Stimulated activated naive CD8-positive, alpha-beta T cell treated with anti-CD3 and anti-CD28 coated beads, Interleukin-15, amount 100 ng/mL, for 72 hours (primary cell): ENCODE measurements at regions not wholly inside any gene's neighbourhood (a gene's known extent, or its start where the extent isn't known, plus 50 kb on each side); places are given as distances from the start of the nearest gene placed in this dataset.

Experiments
- ATAC-seq: fragments of 150-1000 bp; cut with Tn5 transposase; 2 replicates; pipeline ENCODE4 v1.10.0; 2021; ENCODE audit warnings: mild to moderate bottlenecking, moderate library complexity
- DNase-seq, 2 donors: peaks; one replicate each; pipeline ENCODE4 v3.0.0; 2021 to 2022
- H3K27ac Mint-ChIP-seq, 2 donors: one replicate each; pipeline ENCODE4 v1.8.0; 2022; ENCODE audit warnings: mild to moderate bottlenecking in 2 of 2, mixed read lengths in 2 of 2, moderate library complexity in 2 of 2
- H3K27me3 Mint-ChIP-seq: one replicate; pipeline ENCODE4 v1.8.0; 2022; ENCODE audit warnings: mixed read lengths
- H3K4me1 Mint-ChIP-seq: one replicate; pipeline ENCODE4 v1.8.0; 2022; ENCODE audit warnings: mild to moderate bottlenecking, mixed read lengths
- H3K4me3 Mint-ChIP-seq, 2 donors: one replicate each; pipeline ENCODE4 v1.8.0; 2022; ENCODE audit warnings: mild to moderate bottlenecking in 2 of 2, mixed read lengths in 2 of 2, moderate library complexity in 1 of 2
- H3K9me3 Mint-ChIP-seq, 2 donors: one replicate each; pipeline ENCODE4 v1.8.0; 2022; ENCODE audit warnings: mixed read lengths in 2 of 2

DNA sequence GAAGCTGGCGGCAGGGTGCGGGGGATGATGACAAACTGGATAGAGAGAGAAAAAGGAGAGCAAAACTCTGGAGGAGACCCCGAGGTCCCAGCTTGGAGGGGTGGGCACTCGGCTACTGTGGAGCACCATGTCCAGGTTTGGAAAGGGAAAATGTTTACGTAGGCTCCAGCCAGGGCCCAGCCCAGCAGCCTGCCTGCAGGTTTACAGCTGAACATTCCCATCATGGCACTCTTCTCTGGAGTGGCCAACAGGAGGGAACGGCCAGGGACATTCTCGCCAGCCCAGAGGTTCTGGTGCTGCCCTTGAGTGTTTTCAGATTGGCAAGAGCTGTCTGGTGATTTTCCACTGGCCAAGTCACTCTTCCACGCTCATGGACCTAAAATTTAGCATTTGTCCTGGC is 262.9 kb upstream of the TCF4 start:
- Mint-ChIP-seq H3K27me3 (no peaks in the 10 kb centered on the region), H3K27ac (no peak overlapping the region), H3K4me3 (no peak overlapping the region), H3K4me1 (no peaks in the 10 kb centered on the region), H3K9me3 (no peaks in the 10 kb centered on the region)
- DNase-seq (no peak), ATAC-seq (no peak)

GRCh38 chr18:55849391-55849790 is 261.4 kb upstream of the TCF4 start:
- H3K4me3 Mint-ChIP-seq = no peak overlapping the region
- H3K9me3 Mint-ChIP-seq = peaks cover 0 to 1% of the 10 kb centered on the region in 2 donors
- DNase-seq (no peak), ATAC-seq (no peak)
- no peaks in the 10 kb centered on the region for H3K4me1 Mint-ChIP-seq
- H3K27me3 Mint-ChIP-seq = no peaks in the 10 kb centered on the region
- no peak overlapping the region for H3K27ac Mint-ChIP-seq

- H3K9me3 Mint-ChIP-seq = peaks cover 0 to 7% of the 10 kb centered on the region in 2 donors
- DNase-seq = no peak
- no peak overlapping the region for H3K4me3 Mint-ChIP-seq
- no peak for ATAC-seq
- H3K4me1 Mint-ChIP-seq = no peaks in the 10 kb centered on the region
- no peaks in the 10 kb centered on the region for H3K27me3 Mint-ChIP-seq
- no peak overlapping the region for H3K27ac Mint-ChIP-seq
Measured at GRCh38 chr18:55847960-55848359, 260.0 kb upstream of the TCF4 start.

DNA sequence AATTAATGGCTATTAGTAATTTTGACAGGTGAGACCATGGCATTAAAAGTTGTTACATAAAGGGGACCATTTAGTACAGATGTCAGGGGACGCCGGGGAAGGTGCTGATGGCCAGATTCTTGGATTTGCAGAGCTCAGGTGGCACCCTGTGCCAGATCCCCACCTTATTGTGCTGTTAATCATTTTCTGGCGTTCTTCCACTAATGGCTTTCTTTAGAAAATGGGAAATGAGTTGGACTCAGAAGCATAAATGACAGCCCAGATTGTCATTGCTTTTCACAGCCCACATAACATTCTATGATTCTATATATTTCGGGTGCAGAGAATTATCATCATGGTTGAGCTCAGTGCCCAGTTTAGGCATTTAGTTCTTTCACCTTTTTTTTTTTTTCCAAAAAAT is 257.2 kb upstream of the TCF4 start:
- Mint-ChIP-seq H3K4me3 (no peak overlapping the region), H3K4me1 (no peaks in the 10 kb centered on the region), H3K9me3 (peaks cover 0 to 7% of the 10 kb centered on the region in 2 donors), H3K27ac (no peak overlapping the region), H3K27me3 (no peaks in the 10 kb centered on the region)
- DNase-seq (no peak), ATAC-seq (no peak)

- H3K4me3 Mint-ChIP-seq = no peak overlapping the region
- H3K9me3 Mint-ChIP-seq = peaks cover 0 to 7% of the 10 kb centered on the region in 2 donors
- no peaks in the 10 kb centered on the region for H3K27me3 Mint-ChIP-seq
- H3K4me1 Mint-ChIP-seq = no peaks in the 10 kb centered on the region
- no peak for DNase-seq
- no peak overlapping the region for H3K27ac Mint-ChIP-seq
- no peak for ATAC-seq
Measured at GRCh38 chr18:55844382-55844781, 256.4 kb upstream of the TCF4 start.

- no peak overlapping the region for H3K4me3 Mint-ChIP-seq
- ATAC-seq (no peak), DNase-seq (no peak)
- H3K27ac Mint-ChIP-seq = no peak overlapping the region
- peaks cover 6 to 21% of the 10 kb centered on the region in 2 donors for H3K9me3 Mint-ChIP-seq
- H3K4me1 Mint-ChIP-seq = no peaks in the 10 kb centered on the region
- no peaks in the 10 kb centered on the region for H3K27me3 Mint-ChIP-seq
Measured at GRCh38 chr18:55841314-55841713, 253.3 kb upstream of the TCF4 start.

DNA sequence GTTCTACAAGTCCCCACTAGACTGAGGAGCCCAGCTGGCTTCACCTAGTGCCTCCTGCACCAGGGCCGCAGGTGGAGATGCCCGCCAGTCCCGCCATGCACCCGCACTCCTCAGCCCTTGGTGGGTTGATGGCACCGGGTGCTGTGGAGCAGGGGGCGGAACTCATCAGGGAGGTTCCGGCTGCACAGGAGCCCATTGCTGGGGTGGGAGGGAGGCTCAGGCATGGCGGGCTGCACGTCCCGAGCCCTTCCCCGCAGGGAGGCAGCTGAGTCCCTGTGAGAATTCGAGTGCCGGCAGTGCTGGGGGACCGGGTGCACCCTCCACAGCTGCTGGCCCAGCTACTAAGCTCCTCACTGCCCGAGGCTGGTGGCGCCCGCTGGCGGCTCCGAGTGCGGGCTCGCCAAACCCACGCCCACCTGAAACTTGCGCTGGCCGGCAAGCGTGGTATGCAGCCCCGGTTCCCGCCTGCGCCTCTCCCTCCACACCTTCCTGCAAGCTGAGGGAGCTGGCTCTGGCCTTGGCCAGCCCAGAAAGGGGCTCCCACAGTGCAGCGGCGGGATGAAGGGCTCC is 252.7 kb upstream of the TCF4 start:
- ATAC-seq = no peak
- H3K27ac Mint-ChIP-seq = no peak overlapping the region
- H3K27me3 Mint-ChIP-seq = no peaks in the 10 kb centered on the region
- H3K4me3 Mint-ChIP-seq = no peak overlapping the region
- no peaks in the 10 kb centered on the region for H3K4me1 Mint-ChIP-seq
- peaks cover 6 to 21% of the 10 kb centered on the region in 2 donors for H3K9me3 Mint-ChIP-seq
- DNase-seq = no peak

DNA sequence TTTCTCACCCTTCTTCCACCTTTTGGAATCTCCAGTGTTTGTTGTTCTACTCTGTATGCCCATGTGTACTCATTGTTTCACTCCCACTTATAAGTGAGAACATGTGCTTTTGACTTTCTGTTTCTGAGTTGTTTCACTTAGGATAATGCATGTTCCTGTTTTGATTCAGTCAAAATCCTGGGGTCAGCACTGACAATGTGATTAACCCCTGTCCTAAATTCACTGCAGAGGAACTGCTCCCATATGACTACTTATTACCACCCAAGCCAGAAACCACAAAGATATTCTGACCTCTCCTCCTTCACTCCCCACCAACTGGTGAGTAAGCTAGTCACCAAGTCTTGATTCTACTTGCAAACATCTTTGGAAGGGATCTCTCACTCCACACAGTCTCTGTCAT is 251.4 kb upstream of the TCF4 start:
- Mint-ChIP-seq H3K27me3 (no peaks in the 10 kb centered on the region), H3K4me3 (no peak overlapping the region), H3K9me3 (peaks cover 6 to 19% of the 10 kb centered on the region in 2 donors), H3K27ac (no peak overlapping the region), H3K4me1 (no peaks in the 10 kb centered on the region)
- no peak for ATAC-seq
- no peak for DNase-seq

- no peak overlapping the region for H3K4me3 Mint-ChIP-seq
- H3K27ac Mint-ChIP-seq = no peak overlapping the region
- H3K4me1 Mint-ChIP-seq = no peaks in the 10 kb centered on the region
- no peaks in the 10 kb centered on the region for H3K27me3 Mint-ChIP-seq
- no peak for DNase-seq
- peaks cover 6 to 16% of the 10 kb centered on the region in 2 donors for H3K9me3 Mint-ChIP-seq
- no peak for ATAC-seq
Measured at GRCh38 chr18:55838841-55839240, 250.8 kb upstream of the TCF4 start.

- no peak for DNase-seq
Measured at GRCh38 chr18:55838319-55838718, 250.3 kb upstream of the TCF4 start.

DNA sequence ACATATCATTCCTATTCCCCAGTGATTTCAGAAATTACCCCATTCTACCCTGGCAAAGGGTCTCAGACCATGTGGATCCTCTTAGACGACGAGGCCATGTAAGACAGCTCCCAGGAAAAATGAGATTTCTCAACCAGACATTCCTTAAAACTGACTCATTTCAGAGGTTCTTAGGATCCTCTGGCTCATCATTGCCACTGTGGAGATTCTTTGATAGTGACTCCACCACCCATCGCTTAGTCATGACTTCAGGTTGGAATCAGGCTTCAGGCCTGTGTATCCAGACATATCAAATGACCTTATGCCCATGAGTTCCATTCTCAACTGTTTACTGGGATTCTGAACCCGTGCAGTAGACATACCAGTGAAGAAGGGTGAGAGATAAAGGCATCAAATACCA is 245.6 kb upstream of the TCF4 start:
- no peaks in the 10 kb centered on the region for H3K27me3 Mint-ChIP-seq
- DNase-seq (no peak), ATAC-seq (no peak)
- no peak overlapping the region for H3K4me3 Mint-ChIP-seq
- peaks cover 11 to 24% of the 10 kb centered on the region in 2 donors for H3K9me3 Mint-ChIP-seq
- no peak overlapping the region for H3K27ac Mint-ChIP-seq
- no peaks in the 10 kb centered on the region for H3K4me1 Mint-ChIP-seq

More at GRCh38 chr18:55838319-55838718, 250.3 kb upstream of the TCF4 start:
- H3K4me1 Mint-ChIP-seq = no peaks in the 10 kb centered on the region
- no peak for ATAC-seq
- no peak overlapping the region for H3K27ac Mint-ChIP-seq
- H3K4me3 Mint-ChIP-seq = no peak overlapping the region
- peaks cover 7 to 22% of the 10 kb centered on the region in 2 donors for H3K9me3 Mint-ChIP-seq
- H3K27me3 Mint-ChIP-seq = no peaks in the 10 kb centered on the region

DNA sequence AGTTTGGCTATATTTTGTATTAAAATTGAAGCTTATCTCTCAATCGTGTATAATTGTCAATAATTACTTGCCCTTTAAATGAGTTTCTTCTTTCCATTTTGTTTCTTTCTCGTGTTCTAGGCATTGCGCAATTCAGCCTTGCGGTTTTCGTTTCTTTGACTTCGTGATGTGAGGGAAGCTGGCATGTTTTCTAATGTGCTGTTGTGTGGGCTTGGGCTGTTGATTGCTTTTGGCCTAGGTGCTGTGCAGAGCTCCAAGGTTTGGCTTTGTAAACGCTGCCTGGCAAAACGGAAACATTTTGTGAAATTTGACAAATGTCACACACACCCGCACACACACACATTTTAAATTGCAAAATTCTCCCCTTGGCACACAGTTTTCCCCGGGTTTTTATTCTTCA is 242.6 kb upstream of the TCF4 start:
- Mint-ChIP-seq H3K9me3 (peaks cover 5 to 13% of the 10 kb centered on the region in 2 donors), H3K4me3 (no peak overlapping the region), H3K4me1 (no peaks in the 10 kb centered on the region), H3K27me3 (no peaks in the 10 kb centered on the region), H3K27ac (no peak overlapping the region)
- ATAC-seq (no peak), DNase-seq (no peak)

GRCh38 chr18:55821219-55821618 is 233.2 kb upstream of the TCF4 start:
- no peak for ATAC-seq
- no peak overlapping the region for H3K27ac Mint-ChIP-seq

GRCh38 chr18:55819448-55819847 is 231.5 kb upstream of the TCF4 start:
- Mint-ChIP-seq H3K27ac (no peak overlapping the region), H3K4me3 (no peak overlapping the region), H3K9me3 (no peaks in the 10 kb centered on the region), H3K4me1 (no peaks in the 10 kb centered on the region), H3K27me3 (no peaks in the 10 kb centered on the region)
- no peak for DNase-seq
- ATAC-seq = no peak

More at GRCh38 chr18:55821219-55821618, 233.2 kb upstream of the TCF4 start:
- Mint-ChIP-seq H3K27me3 (no peaks in the 10 kb centered on the region), H3K9me3 (no peaks in the 10 kb centered on the region), H3K4me1 (no peaks in the 10 kb centered on the region), H3K4me3 (no peak overlapping the region)
- no peak for DNase-seq

GRCh38 chr18:55818284-55818683 is 230.3 kb upstream of the TCF4 start:
- no peaks in the 10 kb centered on the region for H3K9me3 Mint-ChIP-seq
- DNase-seq (no peak), ATAC-seq (no peak)
- H3K27ac Mint-ChIP-seq = no peak overlapping the region
- no peaks in the 10 kb centered on the region for H3K4me1 Mint-ChIP-seq
- H3K4me3 Mint-ChIP-seq = no peak overlapping the region
- no peaks in the 10 kb centered on the region for H3K27me3 Mint-ChIP-seq

DNA sequence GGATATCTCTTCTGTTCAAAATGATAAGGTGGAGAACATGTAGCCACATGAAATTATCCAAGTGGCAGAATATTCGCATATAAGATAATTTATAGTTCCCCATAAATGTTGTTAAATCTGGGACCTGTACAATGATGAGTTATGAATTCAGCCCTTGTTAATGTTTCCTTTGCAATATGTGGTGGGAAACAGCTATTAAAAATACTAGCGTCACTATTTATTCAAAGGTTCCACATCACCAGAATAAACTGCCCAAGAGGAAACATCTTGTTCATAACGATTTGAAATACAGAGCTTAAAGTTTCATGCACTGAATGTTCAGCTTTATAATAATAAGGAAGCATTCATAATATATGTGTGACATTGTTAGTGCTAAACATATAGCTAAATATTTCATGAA is 223.9 kb upstream of the TCF4 start:
- Mint-ChIP-seq H3K4me1 (no peaks in the 10 kb centered on the region), H3K27ac (no peak overlapping the region)
- no peak for DNase-seq

DNA sequence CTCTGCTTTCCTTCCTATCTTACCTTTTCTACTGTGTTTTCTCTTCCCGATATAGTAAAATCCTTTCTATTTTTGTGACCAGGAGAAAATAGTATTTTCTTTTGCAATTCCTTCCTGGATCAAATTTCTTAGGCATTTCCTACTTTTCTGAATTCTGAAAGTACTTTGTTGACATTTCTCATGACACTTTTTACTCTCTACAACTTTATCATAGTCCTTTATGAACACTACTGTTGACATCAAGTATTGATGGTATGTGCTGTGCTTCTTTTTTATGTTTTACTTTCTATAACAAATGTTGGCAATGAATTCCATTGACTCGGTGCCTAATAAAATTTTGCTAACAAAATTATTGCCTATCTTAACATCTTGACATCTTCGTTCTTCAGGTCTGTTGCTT is 217.7 kb upstream of the TCF4 start:
- Mint-ChIP-seq H3K27ac (peak overlapping the region in 1 of 2 donors; percentile 37), H3K27me3 (no peaks in the 10 kb centered on the region), H3K4me1 (no peaks in the 10 kb centered on the region), H3K4me3 (no peak overlapping the region), H3K9me3 (peaks cover 0 to 16% of the 10 kb centered on the region in 2 donors)
- ATAC-seq = no peak
- no peak for DNase-seq

More for the DNA sequence above, 223.9 kb upstream of the TCF4 start:
- H3K27me3 Mint-ChIP-seq = no peaks in the 10 kb centered on the region
- no peak for ATAC-seq
- no peaks in the 10 kb centered on the region for H3K9me3 Mint-ChIP-seq
- H3K4me3 Mint-ChIP-seq = no peak overlapping the region
